PC-3 (cell line): ENCODE measurements at regions not wholly inside any gene's neighbourhood (a gene's known extent, or its start where the extent isn't known, plus 50 kb on each side); places are given as distances from the start of the nearest gene placed in this dataset.
A peak's percentile ranks its signal among the peaks of the same experiment; 100 is the strongest.

Experiments used
- ATAC-seq: fragments of 200-7000 bp; cut with Tn5 transposase; 2 replicates; pipeline ENCODE4 v1.9.1; 2020; ENCODE audit warnings: mild to moderate bottlenecking, moderate library complexity
- BruUV-seq: library from RNA; stranded (reverse); fragments of 400-500 nt; replicated peaks from 2 replicates; lab custom pipeline; 2021; lab: Mats Ljungman, UMichigan
- CTCF ChIA-PET: fragments of 300-600 bp; sonication (Branson Sonifier 250); formaldehyde crosslinking; loops from one replicate; lab custom pipeline; 2022; ENCODE audit warnings: antibody characterized with exemption; lab: Charles Lee
- POLR2A ChIA-PET: fragments of 300-600 bp; sonication (Branson Sonifier 250); formaldehyde crosslinking; loops from one replicate; lab custom pipeline; 2022; ENCODE audit warnings: antibody characterized with exemption; ENCODE audit not compliant: unreplicated experiment; lab: Charles Lee
- DNase-seq: peaks from one replicate; pipeline ENCODE4 v3.0.0-alpha.2; 2015
- H2AFZ ChIP-seq: fragments of 300-600 bp; sonication (generic); 2 replicates; pipeline ENCODE4 v1.6.0; 2016; ENCODE audit warnings: antibody characterized with exemption, low read length
- H3F3A ChIP-seq: fragments of 300-600 bp; sonication (generic); one replicate; pipeline ENCODE4 v1.6.0; 2017; ENCODE audit warnings: antibody characterized with exemption, low read length, control low read depth, mild to moderate bottlenecking; ENCODE audit not compliant: unreplicated experiment
- H3K27ac ChIP-seq: fragments of 300-600 bp; sonication (generic); 2 replicates; pipeline ENCODE4 v1.5.1; 2016; ENCODE audit warnings: mild to moderate bottlenecking, low read length
- H3K27me3 ChIP-seq: fragments of 300-600 bp; sonication (generic); 2 replicates; pipeline ENCODE4 v1.6.1; 2016; ENCODE audit warnings: low read length, mixed read lengths
- H3K36me3 ChIP-seq: fragments of 300-600 bp; sonication (generic); 2 replicates; pipeline ENCODE4 v1.6.1; 2016; ENCODE audit warnings: low read depth, mixed run types, low read length, mixed read lengths
- H3K4me1 ChIP-seq: fragments of 300-600 bp; sonication (generic); 2 replicates; pipeline ENCODE4 v1.5.1; 2016; ENCODE audit warnings: low read length; ENCODE audit not compliant: insufficient read depth
- H3K4me2 ChIP-seq: fragments of 300-600 bp; sonication (generic); 2 replicates; pipeline ENCODE4 v1.6.0; 2016; ENCODE audit warnings: low read length
- H3K4me3 ChIP-seq: fragments of 300-600 bp; sonication (generic); 2 replicates; pipeline ENCODE4 v1.5.1; 2016; ENCODE audit warnings: mild to moderate bottlenecking, low read length, mixed read lengths
- H3K79me2 ChIP-seq: fragments of 300-600 bp; sonication (generic); 2 replicates; pipeline ENCODE4 v1.6.1; 2017; ENCODE audit warnings: low read length, mixed read lengths
- H3K9ac ChIP-seq: fragments of 300-600 bp; sonication (generic); 2 replicates; pipeline ENCODE4 v1.6.0; 2016; ENCODE audit warnings: mild to moderate bottlenecking, low read length
- H3K9me2 ChIP-seq: fragments of 300-600 bp; sonication (generic); replicated peaks from 2 replicates; pipeline ENCODE4 v1.6.1; 2016; ENCODE audit warnings: mixed run types, low read length, mixed read lengths
- H3K9me3 ChIP-seq: fragments of 300-600 bp; sonication (generic); 2 replicates; pipeline ENCODE4 v1.6.1; 2016; ENCODE audit warnings: low read length, mixed read lengths
- H4K20me1 ChIP-seq: fragments of 300-600 bp; sonication (generic); 2 replicates; pipeline ENCODE4 v1.6.1; 2016; ENCODE audit warnings: low read length, mixed read lengths
- EZH2 ChIP-seq: fragments of 300-600 bp; sonication (generic); IDR thresholded peaks from one replicate; pipeline ENCODE4 v1.6.1; 2017; ENCODE audit warnings: antibody characterized with exemption, mild to moderate bottlenecking, low read length; ENCODE audit not compliant: unreplicated experiment
- EZH2phosphoT487 ChIP-seq: fragments of 300-600 bp; sonication (generic); IDR thresholded peaks from 2 replicates; pipeline ENCODE4 v1.6.1; 2018; ENCODE audit warnings: mild to moderate bottlenecking, antibody characterized with exemption, low read length, borderline replicate concordance
- intact Hi-C: fragments of 100-400 bp; cut with micrococcal nuclease; formaldehyde crosslinking; loops from 2 replicates; pipeline ENCODE4 v1.9.0; 2023
- TF ChIP-seq, protein P1 (sequence below): fragments of 300-600 bp; sonication (generic); conservative IDR thresholded peaks from 2 replicates; pipeline ENCODE4 v1.5.1; 2017; ENCODE audit warnings: antibody characterized with exemption, low read depth, mild to moderate bottlenecking, low read length

DNA sequence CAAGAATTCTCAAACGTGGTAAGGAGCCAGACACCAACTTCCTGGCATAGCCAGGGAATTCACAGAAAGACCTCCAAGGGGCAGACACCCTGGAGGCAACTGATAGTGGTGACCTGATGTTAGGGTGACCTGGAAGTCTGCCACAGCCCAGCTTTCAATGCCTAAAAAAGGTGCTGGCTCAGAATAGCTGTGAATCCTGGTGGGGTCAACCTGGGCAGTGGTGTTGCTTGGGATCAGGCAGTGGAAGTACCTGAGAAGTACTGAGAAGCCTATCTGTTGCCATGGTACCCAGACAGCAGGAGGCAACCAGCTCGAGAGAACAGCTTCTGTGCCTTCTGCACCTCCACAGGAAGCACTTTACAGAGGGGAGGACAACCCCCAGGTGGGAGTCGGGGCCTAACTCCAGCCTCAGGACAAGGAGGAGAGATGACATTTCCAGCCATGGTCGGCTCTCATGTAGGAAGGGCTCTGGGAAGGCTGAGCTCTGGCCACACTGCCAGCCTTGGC is 55.4 kb upstream of the LARS2 start:
- intact Hi-C loops: no loop called here
- Histone ChIP-seq H3K27me3 (peaks cover 13% of the 10 kb centered on the region; the same call in 1 of the 2 replicates), H2AFZ (no peak overlapping the region), H3K4me3 (no peak overlapping the region), H3K27ac (no peak overlapping the region), H3K36me3 (no peaks in the 10 kb centered on the region), H3K9me2 (no peaks in the 10 kb centered on the region), H3F3A (no peaks in the 10 kb centered on the region), H3K4me1 (peaks cover 7% of the 10 kb centered on the region; the same call in 1 of the 2 replicates), H4K20me1 (no peaks in the 10 kb centered on the region), H3K9me3 (no peaks in the 10 kb centered on the region), H3K4me2 (no peak overlapping the region), H3K9ac (no peak overlapping the region), H3K79me2 (no peaks in the 10 kb centered on the region)
- CTCF ChIA-PET: no interaction called here
- DNase-seq: no peak
- POLR2A ChIA-PET: no interaction called here
- no TSS peak for BruUV-seq
- TF ChIP-seq EZH2phosphoT487 (no peak), EZH2 (no peak)
- TF ChIP-seq, protein P1, sequence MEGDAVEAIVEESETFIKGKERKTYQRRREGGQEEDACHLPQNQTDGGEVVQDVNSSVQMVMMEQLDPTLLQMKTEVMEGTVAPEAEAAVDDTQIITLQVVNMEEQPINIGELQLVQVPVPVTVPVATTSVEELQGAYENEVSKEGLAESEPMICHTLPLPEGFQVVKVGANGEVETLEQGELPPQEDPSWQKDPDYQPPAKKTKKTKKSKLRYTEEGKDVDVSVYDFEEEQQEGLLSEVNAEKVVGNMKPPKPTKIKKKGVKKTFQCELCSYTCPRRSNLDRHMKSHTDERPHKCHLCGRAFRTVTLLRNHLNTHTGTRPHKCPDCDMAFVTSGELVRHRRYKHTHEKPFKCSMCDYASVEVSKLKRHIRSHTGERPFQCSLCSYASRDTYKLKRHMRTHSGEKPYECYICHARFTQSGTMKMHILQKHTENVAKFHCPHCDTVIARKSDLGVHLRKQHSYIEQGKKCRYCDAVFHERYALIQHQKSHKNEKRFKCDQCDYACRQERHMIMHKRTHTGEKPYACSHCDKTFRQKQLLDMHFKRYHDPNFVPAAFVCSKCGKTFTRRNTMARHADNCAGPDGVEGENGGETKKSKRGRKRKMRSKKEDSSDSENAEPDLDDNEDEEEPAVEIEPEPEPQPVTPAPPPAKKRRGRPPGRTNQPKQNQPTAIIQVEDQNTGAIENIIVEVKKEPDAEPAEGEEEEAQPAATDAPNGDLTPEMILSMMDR: no peak
- ATAC-seq: no peak

DNA sequence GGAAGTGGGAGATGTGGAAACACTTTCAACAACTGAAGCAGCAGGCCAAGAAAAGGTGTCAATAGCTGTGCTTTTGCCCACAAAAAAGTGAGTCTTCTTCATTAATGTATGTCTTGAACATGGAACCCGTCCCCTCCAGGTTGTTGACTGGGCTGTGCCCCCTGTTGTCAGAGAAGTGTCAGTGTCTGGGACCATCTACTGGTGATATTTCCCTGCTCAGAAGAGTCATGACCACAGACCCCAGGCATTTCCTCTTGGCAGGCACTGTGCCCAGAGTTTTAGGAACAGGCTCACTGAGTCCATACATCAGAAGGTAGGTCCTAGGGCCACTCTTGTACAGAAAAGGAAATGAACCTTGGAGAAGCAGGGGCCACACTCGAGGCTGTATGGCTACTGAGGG is 54.8 kb upstream of the LARS2 start:
- Histone ChIP-seq H3K4me1 (peaks cover 7% of the 10 kb centered on the region; the same call in 1 of the 2 replicates), H3K9ac (no peak overlapping the region), H4K20me1 (no peaks in the 10 kb centered on the region), H3K4me2 (no peak overlapping the region), H3K36me3 (no peaks in the 10 kb centered on the region), H3K9me3 (no peaks in the 10 kb centered on the region), H3F3A (no peaks in the 10 kb centered on the region), H3K4me3 (no peak overlapping the region), H3K27me3 (peaks cover 13% of the 10 kb centered on the region; the same call in 1 of the 2 replicates), H3K27ac (no peak overlapping the region), H3K9me2 (no peaks in the 10 kb centered on the region), H3K79me2 (no peaks in the 10 kb centered on the region), H2AFZ (no peak overlapping the region)
- CTCF ChIA-PET: no interaction called here
- POLR2A ChIA-PET: no interaction called here
- ATAC-seq: no peak
- BruUV-seq: no TSS peak
- intact Hi-C loops: no loop called here
- TF ChIP-seq, protein P1: no peak
- TF ChIP-seq EZH2 (no peak), EZH2phosphoT487 (no peak)
- peak; percentile 18 for DNase-seq

DNA sequence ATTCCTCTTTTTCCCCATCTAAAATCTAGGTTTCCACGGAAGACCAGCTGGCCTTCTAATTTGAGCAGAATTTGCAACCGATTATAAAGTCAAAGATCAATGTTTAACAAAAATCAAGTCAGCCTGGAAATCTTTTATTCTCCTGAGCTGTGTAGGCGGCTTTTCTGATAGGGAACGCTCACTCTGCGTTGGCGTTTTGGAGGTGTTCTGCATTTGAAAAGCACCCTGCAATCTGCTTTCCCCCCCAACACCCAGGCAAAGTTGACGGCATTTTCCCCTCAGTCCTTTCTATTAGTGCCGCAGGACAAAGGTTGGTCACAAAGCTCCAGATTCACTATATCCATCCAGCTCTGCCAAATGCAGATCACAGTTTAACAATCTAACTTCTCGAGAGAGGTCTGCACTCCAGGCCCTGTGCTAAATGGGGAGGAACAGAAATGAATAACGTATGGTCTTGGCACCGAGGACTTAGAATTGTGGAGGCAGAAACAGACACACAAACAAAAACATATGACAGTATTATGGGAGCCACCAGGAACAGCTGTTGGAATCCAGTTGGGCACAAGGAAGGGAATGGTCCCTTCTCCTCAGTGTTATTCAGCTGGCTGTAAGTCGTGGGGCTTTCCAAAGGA is 50.4 kb upstream of the LARS2 start:
- BruUV-seq: no TSS peak
- no peak for DNase-seq
- no peak overlapping the region for H3K4me2 ChIP-seq
- POLR2A ChIA-PET: interaction anchor here (0.6 kb wide), 1 partner anchor 64 kb away, joined by 9 read pairs; no protein-coding TSS in a partner anchor
- CTCF ChIA-PET: no interaction called here
- H3K9ac ChIP-seq: no peak overlapping the region
- H2AFZ ChIP-seq: no peak overlapping the region
- H3K4me3 ChIP-seq: no peak overlapping the region
- H3K9me2 ChIP-seq: no peaks in the 10 kb centered on the region
- H3K27me3 ChIP-seq: peaks cover 17% of the 10 kb centered on the region; the same call in 1 of the 2 replicates
- no peak overlapping the region for H3K27ac ChIP-seq
- intact Hi-C loops: no loop called here
- no peaks in the 10 kb centered on the region for H3K36me3 ChIP-seq
- no peaks in the 10 kb centered on the region for H4K20me1 ChIP-seq
- H3K4me1 ChIP-seq: no peaks in the 10 kb centered on the region
- H3K79me2 ChIP-seq: no peaks in the 10 kb centered on the region
- no peaks in the 10 kb centered on the region for H3F3A ChIP-seq
- TF ChIP-seq EZH2 (no peak), EZH2phosphoT487 (no peak)
- TF ChIP-seq, protein P1: no peak
- no peaks in the 10 kb centered on the region for H3K9me3 ChIP-seq
- no peak for ATAC-seq
